Body of pancreas (tissue), 4 donors: ENCODE measurements at regions not wholly inside any gene's neighbourhood (a gene's known extent, or its start where the extent isn't known, plus 50 kb on each side); places are given as distances from the start of the nearest gene placed in this dataset.

ENCODE experiments used
- POLR2A ChIP-seq, 3 donors: fragments of 450-650 bp; IDR thresholded peaks; one replicate each; pipeline ENCODE4 v1.6.1; 2016; ENCODE audit warnings: antibody characterized with exemption in 3 of 3, mild to moderate bottlenecking in 2 of 3
- TF ChIP-seq, protein P1 (sequence below), 7 experiments: fragments of 450-650 bp in 4 of 7; fragments of 200-600 bp in 3 of 7; sonication (generic) in 3 of 7; IDR thresholded peaks; one replicate each; pipeline ENCODE4 v1.5.1; 2016 to 2019; ENCODE audit warnings: antibody characterized with exemption in 7 of 7

DNA sequence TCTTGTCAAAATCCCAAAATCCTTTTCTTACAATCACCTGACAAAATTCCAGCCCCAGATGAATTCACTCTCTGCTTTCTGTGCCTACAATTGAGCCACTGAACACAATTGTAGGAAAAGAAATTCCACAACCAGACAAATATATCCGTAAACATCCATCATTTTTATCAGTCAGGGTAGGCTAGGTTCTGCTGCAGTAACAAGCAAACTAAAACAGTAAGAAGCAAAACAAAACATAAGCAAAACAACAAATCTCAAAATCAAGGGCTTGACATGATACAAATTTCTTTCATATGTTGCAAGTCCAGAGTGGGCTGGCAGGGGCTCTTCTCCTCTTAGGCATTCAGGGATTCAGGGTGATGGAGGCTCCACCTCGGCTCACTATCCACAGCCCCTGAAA lies 114.2 kb upstream of the MAN2A1 start:
- TF ChIP-seq, protein P1, sequence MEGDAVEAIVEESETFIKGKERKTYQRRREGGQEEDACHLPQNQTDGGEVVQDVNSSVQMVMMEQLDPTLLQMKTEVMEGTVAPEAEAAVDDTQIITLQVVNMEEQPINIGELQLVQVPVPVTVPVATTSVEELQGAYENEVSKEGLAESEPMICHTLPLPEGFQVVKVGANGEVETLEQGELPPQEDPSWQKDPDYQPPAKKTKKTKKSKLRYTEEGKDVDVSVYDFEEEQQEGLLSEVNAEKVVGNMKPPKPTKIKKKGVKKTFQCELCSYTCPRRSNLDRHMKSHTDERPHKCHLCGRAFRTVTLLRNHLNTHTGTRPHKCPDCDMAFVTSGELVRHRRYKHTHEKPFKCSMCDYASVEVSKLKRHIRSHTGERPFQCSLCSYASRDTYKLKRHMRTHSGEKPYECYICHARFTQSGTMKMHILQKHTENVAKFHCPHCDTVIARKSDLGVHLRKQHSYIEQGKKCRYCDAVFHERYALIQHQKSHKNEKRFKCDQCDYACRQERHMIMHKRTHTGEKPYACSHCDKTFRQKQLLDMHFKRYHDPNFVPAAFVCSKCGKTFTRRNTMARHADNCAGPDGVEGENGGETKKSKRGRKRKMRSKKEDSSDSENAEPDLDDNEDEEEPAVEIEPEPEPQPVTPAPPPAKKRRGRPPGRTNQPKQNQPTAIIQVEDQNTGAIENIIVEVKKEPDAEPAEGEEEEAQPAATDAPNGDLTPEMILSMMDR (IDR thresholded peaks at IDR 0.05), result no peak
- no peak for TF ChIP-seq POLR2A (IDR thresholded peaks at IDR 0.05)
